GM21619 (cell line): ENCODE measurements at regions not wholly inside any gene's neighbourhood (a gene's known extent, or its start where the extent isn't known, plus 50 kb on each side); places are given as distances from the start of the nearest gene placed in this dataset.

ENCODE experiments used
- ATAC-seq: cut with Tn5 transposase; IDR thresholded peaks from one replicate; pipeline ENCODE4 v1.9.1; 2021; ENCODE audit not compliant: unreplicated experiment

DNA sequence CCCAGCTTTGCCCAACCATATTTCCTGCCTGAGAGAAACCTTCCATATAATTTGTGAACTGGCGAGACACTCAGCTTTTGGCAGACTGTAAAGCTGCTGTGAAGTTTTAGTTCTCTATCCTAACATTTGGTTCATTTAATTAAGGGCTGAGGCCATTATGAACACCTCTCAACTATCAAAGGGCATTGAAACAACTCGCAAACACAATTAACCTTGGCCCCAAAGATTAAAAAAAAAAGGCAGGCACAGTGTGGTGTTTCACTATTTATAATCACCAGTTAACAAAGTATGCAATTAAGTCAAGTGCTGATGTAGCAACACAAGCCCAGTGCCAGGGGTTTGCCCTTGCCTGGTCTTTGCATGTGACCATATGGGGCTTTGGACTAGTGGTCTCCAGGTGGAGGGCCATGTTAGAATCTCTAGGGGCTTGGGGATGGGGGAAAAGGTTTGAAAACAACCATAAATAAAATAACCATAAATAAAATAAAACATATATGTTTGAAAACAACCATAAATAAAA lies 297.6 kb upstream of the SKOR2 start:
- no peak for ATAC-seq

DNA sequence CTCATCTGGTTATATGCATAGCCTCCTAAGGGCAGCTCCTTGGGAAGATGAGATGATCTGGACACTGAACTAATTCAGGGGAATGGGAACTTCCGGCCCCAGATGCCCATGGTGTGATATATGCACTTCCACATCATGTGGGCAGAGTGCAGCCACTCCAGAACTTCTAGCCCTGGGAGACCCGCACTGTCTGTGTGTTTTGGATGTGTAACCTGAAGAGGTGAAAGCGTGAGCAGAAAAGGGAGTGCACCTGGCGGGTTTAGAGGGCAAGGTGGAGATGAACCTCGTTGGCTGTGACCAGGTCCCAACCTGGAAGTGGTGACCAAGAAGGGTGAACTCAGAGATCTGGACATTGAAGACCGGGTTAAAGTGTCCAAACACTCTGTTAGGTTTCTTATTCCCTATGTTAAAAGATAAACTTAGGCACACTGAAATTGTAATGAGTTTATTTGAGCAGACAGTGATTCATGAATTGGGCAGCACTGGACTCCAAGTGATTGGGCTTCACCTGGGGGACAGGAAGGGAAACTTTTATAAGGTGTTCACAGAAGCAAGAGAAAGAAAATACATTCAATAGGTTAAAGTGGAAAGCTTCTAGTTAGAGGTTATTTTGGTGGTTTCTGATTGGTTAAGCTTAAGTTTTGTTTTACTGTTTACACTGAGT lies 296.2 kb upstream of the SKOR2 start:
- no peak for ATAC-seq

DNA sequence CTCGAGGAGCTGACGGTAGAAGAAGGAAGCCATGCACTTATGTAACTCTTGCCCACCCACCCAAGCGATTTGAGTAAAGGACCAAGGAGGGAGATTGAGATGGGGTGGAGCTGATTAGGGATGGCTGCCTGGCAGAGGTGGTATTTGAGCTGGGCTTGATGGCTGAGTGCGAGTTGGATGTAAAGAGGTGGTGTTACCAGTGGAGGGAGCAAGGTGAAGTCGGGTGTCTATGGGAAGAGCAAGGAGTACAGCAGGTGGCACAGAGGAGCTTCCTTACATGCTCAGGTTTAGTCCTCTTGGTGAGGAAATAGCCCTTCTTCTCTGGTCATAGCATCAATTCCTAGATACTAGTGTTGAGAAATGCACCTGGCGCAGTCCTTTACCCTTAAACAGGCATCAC lies 294.2 kb upstream of the SKOR2 start:
- no peak for ATAC-seq

DNA sequence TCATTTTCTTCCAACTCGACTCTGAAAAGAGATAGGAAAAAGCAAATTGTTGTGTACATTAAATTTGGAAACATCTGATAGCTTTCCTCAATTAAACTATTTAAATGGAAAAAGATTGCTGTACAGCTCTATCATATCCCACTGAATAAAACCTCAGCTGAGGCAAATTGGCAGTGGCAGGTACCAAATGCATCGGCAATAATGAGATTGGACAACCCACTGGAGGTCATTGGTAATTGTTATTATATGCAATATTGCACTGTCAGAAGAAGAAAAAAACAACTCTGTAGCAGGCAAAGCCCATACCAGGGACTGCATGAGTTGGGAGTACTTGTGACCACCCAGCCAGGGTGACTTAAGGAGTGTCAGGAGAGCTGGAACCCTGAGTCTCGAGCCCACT lies 291.6 kb upstream of the SKOR2 start:
- no peak for ATAC-seq

DNA sequence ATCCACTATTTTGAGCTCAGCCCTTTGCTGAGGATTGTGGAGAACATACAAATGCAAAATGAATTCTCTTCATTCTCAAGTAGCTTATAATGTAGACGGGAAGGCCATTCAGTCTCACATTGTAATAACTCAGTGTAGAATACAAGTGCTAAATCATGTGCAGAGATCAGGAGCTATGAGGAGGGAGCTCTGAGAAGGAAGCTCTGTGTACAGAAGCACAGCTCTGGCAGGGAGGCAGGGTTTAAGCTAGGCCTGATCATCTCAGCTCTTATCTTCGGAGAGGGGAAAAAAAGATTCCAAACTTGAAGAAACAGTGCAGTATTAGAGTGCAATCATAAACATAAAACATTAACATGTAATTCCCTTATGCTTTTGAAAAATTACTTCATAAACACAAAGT lies 291.1 kb upstream of the SKOR2 start:
- no peak for ATAC-seq

DNA sequence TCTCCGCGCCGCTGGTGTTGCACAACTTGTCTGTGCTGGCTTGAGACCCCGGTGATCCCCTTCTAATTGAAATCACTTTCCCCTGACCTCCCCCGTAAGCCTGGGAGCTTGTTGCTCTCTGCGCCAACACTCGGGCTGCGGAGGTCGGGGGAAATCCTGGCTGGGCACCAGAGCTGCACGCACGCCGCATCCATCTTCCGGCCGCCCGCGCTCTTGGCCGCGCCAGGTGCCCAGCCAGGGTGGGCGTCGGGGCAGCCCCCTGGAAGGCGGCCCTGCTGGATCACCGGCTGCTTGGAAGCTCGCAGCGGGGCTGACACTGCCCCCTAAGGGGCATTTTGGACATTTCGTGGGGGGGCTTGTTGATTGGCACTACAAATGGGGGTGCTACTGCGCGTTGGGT lies 280.3 kb upstream of the SKOR2 start:
- no peak for ATAC-seq

DNA sequence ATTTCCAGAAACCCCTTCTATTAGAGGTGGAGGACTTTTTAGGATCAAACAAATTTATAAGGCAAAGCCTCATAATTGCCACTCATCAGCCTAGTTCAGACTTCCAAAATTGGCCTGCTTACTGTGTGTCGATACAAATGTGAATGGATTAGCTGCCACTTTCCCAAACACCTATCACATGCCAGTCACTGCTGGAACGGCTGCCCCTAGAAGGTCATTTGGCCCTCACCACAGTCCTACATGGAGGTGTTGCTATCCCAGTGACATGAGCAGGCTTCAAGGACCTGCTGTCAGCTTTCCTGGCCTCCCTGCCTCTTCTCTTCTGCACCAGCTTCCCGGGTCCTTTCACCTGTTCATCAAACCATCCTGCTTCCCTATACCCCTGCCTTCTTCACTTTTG lies 279.2 kb upstream of the SKOR2 start:
- ATAC-seq = no peak

DNA sequence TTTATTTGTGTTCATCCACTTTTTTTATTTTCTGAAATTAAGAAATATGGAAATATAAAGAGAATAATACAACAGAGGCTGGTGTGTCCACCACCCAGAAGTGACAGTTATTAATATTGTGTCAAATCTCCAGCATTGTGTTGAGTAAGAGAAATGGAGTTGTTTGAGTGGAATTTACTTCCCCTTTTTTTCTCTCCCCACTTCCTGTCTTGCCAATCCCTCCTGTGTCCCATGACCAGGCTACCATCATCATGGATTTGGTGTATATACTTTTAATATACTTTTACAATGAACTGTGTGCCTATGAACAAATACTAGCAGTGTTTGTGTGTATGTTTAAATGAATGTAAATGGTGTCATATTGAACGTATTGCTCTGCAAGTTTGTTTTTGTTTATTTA lies 276.9 kb upstream of the SKOR2 start:
- ATAC-seq = no peak

DNA sequence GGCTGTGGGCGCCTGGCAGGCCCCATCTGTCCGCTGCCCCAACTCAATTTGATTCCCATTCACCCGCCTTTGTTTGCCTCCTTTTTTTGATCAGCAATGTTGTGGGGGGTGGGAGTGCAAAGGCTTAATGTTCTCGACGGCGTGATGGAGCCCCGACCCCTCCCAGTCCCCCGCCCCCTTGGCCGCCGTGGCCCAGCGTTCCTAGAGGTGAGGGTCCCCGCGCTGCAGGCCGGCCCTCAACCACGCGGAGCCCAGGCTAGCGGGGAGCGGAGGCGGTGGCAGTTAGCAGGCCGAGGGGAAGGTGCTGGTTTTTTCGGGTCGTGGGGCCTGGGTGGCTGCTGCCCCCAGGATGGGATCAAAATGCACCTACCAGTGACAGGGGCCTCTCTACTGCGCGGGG lies 274.7 kb upstream of the SKOR2 start:
- no peak for ATAC-seq

DNA sequence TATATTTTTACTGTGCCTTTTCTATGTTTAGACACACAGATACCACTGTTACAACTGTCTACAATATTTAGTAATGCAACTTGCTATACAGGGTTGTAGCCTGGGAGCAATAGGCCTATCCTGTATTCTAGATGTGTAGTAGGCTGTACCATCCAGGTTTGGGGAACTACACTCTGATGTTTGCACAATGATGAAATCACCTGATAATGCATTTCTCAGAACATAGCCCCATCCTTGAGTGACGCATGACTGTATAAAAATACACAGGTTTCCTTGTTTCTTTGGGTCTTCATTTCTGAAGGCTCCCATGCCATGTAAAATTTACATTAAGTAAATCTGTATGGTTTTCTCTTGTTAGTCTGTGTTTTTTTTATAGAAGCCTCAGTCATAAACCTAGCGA lies 270.9 kb upstream of the SKOR2 start:
- ATAC-seq = no peak

DNA sequence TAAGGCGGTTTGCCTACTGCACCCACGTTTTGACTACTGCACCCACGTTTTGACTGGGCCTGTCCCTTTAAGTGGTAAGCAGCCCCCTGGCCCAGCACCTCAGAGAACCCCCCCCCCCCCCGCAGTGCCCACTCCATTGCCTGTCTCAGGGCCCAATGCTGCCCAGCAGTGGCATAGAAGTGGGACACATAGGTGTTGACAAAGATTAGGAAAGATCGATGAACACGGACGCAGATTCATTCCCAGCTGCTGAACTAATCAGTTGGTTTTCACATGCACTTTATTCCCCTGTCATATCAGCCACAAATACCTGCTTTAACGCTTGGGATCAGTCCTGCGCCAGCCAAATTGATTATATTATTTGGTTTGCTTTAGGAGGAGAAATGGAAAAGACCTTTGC lies 268.8 kb upstream of the SKOR2 start:
- ATAC-seq = no peak

DNA sequence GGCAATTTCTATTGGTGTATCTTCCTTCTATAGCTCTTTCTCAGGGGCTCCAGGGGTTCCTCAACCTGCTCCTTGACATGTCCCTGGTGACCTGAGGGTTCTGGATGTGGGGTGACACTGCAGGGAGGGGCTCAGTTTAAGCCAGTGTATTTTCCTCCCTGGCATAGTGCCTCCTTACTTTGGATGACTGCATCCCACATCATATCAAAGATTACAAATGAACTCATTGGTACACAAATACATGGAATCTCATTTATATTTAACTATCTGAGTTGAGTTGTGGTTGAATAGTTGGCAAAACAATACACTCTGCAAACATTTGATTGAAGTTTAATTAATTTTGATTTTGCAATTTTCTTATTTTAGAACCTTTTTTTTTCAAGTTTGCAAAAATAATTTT lies 268.2 kb upstream of the SKOR2 start:
- no peak for ATAC-seq

DNA sequence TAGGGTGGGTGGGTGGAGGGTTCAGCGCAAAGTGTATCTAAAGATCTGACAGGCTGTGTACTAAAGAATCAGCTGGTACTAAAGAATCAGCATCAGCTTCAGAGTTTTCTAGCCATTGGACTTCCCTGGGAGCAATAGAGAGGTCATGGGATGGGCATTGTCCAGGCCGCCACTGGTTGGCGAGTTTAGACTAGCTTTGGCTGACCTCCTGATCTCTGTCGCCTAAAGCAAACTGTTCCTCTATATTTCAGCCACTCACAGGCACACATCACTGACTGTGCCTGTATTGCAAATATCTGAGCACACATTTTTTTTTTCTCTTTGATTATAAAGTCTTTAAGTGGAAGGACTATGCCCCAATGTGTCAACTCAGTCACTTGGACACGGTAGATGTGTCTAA lies 267.8 kb upstream of the SKOR2 start:
- ATAC-seq = no peak

DNA sequence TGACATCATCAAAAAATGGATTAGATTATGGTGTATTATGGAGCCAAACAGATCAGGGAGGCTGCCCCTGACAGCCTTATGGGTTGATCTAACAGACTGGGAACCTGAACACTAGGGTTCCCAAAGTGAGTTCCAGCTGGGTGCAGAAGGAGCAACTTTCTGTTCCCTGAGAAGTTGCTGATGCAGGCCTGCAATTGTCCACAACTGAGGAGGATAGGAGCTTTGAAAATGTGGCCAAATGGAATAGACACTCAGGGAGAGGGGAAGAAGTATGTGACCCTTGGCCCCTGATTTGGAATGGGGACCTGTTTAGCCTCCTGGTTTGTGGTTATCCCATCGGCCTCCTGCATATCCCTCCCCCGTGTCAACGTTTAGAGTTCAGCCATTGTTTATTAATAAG lies 262.2 kb upstream of the SKOR2 start:
- no peak for ATAC-seq

DNA sequence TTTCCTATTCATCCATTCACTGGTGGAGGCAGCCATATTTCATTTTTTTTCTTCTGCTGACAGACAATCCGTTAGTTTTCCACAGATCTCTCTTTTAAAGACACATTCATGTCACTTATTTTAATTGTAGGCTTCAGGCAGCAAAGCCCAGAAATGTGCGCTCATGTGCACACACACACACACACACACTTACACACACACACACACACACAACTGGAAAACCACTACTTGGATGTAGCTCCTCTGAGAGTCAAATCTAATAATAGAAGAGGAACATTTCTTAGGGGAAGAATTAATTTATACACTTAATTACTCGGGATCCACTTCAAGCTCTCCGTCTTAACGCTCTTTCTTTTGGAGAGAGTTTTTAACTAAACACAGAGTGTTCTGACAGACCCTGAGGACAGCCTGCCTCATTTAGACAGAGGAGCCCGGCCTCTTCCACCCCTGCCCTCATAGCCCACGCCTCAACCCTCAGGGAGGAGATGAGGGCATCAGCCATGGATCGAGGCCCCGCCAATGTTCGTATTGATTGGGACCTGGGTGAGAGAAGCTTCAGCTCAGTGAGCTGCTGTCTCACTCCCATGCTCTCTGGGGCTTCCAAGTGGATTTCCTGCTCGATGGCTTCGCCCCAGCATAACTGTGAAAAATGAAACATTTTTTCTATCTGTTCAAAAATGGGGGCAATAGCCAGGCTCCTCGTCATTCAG lies 261.4 kb upstream of the SKOR2 start:
- ATAC-seq = no peak

DNA sequence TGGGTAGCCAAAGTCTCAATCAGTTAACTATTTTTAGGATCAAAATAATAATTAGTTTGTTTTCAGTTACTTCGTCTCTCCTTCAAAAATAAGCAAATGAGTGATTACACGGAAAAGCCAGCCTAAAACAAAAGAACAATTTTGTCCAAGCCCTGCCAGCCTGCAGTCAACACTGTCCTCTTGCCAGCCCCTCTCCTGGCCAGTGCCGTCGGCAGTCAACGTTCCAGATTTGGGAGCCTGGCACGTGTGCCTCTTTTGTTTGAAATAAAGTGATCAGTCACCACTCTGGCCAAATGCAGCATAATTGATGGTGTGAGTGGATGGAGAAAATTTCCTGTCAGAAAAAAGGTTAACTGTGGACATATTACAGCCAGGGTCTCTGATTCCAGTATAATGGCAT lies 260.6 kb upstream of the SKOR2 start:
- no peak for ATAC-seq

DNA sequence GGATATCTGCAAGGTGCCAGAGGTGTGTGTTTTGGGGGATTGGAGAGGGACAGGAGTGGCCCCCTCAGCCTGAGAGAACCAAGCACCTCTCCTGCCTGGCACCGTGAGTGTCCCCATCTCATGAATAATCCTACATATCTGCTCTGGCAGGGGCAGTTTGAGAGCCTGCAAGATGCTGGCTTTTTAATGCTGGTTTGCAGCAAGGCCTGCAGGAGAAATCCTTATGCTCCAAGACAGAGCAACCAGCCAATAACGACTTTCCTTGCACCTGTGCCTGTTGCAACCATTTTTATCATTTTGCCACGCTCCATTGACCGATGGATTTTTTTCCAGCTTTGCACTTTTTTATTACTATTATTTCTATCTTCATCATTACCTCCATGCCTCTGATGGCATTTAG lies 259.4 kb upstream of the SKOR2 start:
- no peak for ATAC-seq

DNA sequence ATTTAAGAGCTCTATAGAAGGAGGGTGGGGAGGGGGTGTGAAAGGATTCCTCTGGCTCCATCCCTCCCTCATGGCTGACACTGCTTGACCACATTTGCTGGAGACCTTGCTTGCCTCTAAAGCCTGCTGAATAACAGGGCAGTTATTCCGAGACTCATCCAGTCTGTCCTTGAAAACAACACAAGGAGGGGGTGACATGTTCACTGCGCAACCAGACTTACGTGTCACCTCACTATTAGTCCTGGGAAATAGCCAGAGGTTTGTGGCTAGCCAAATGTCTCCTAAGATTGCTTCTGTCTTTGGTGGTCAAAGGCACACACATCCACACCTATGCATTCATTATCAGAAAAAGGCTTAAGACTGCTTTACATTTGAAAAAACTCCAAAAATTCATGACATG lies 256.2 kb upstream of the SKOR2 start:
- no peak for ATAC-seq

DNA sequence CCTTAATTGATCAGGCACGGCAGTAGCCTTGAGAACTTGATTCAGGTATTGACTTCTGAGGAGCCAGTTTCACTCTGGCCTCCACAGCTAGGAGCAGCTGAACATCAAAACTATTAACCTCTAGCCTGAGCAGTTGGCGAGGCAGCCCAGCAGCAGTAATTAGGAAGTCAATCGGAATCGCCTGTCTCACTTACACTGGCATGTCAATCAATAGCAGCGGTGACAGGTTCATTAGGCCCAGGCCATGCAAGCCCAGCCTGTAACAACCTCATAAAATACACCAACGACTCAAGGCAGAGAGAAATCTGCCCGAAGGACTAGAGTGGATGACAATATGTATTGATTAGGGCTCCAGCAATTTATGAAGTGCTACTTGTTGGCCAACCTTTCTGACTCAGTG lies 255.4 kb upstream of the SKOR2 start:
- ATAC-seq = no peak

DNA sequence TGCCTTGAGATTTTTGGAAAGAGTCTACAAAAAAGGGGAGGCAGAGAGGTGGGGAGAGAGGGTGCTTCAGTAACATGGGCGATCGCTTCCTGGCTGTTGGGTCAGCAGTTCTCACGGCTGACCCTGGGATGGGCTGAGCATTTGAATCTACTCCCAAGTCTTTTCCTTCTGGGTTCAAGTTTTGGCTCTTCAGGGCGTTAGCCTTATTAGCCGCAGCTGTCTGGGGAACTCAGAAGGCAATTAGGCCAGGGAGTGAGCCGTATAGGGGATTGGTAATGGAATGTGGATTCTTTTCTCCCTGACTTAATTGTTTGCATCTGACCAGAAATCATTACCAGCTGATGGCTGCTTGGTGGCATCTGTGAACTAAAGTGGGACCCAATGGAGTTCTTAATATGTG lies 250.5 kb upstream of the SKOR2 start:
- ATAC-seq = no peak

DNA sequence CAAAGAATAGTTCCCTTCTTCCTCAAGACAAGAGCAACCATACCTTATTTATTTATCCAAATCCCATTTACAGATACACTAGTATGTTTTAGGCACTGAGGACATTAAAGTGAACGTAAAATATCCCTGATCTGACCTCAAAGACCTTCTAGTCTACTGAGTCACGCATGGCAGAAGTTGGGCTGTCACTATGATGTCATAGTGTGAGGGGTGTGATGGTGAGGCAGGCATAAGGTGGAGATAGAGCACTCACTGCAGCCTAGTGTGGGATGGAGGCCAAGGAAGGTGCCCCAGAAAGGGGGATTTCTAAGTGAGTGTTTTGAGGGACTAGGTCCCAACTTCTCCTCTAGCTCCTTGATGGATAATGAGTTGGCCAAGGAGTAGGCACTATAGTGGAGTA lies 249.5 kb upstream of the SKOR2 start:
- ATAC-seq = no peak

DNA sequence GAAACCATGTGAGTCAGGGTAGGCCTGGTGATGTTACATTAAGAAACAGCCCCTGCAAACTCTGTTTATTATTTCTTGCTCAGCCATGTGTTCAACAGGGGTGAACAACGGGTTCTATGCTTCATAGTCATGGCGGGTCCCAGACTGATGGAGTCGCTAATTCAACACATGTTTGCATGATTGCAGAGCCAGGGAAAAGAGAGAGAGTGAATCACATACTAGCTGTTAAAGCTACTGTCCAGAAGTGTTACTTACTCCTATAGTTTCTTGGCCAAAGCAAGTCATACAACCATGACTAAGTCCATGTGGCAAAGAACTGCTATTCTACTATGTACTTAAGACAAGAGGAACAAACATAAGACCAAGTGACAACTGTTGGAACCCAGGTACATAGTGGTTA lies 241.2 kb upstream of the SKOR2 start:
- no peak for ATAC-seq

DNA sequence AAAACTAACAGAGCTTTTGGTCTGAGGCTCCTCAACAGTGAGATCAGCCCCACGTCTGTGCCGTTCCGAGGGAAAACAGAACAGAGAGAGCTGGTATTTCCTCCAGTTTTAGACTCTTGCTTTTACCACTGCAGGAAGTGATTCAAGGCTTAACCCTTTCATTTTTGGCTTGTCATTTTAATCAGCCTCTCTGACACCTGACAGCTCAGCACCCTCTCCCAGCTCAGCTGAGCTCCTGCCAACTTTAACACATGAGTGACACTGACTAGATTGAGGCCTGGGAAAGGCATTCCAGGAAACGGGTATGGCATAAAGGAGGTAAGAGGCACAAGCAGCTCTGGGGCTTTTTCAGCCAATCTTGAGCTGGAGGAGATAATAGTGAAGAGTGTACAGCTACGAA lies 239.4 kb upstream of the SKOR2 start:
- ATAC-seq = no peak
